ENCODE measurements at regions not wholly inside any gene's neighbourhood (a gene's known extent, or its start where the extent isn't known, plus 50 kb on each side); places are given as distances from the start of the nearest gene placed in this dataset.

GRCh38 chr12:22812531-22812930 lies 187.6 kb downstream of the ETNK1 start:
- TF ChIP-seq POLR2AphosphoS5 (IDR thresholded peaks at IDR 0.05) = no peak
- no peak for TF ChIP-seq CTCF (IDR thresholded peaks at IDR 0.05; ENCODE audit: poor library complexity, severe bottlenecking)
- TF ChIP-seq SMC3 (conservative IDR thresholded peaks at IDR 0.05; ENCODE audit: poor library complexity) = no peak
- no peak for TF ChIP-seq EP300 (conservative IDR thresholded peaks at IDR 0.05; ENCODE audit: poor library complexity, severe bottlenecking)
- no peak for TF ChIP-seq MXI1 (conservative IDR thresholded peaks at IDR 0.05; ENCODE audit: poor library complexity, severe bottlenecking)
- TF ChIP-seq TAF1 (IDR thresholded peaks at IDR 0.05; ENCODE audit: low read depth) = no peak
- TF ChIP-seq EZH2 (IDR thresholded peaks at IDR 0.05; ENCODE audit: borderline replicate concordance, insufficient read depth, low read length, poor library complexity, severe bottlenecking) = no peak

Data from neural cell (in vitro differentiated cells).